22Rv1 (cell line): ENCODE measurements at regions not wholly inside any gene's neighbourhood (a gene's known extent, or its start where the extent isn't known, plus 50 kb on each side); places are given as distances from the start of the nearest gene placed in this dataset.
A peak's percentile ranks its signal among the peaks of the same experiment; 100 is the strongest.
"Not testable (repeated sequence)": the region's sequence is repeated elsewhere in the genome, so short reads cannot be mapped to it uniquely, and the experiment has no call there.

Experiments used
- H3K27ac ChIP-seq: fragments of 450-650 bp; 2 replicates; pipeline ENCODE4 v1.5.1; 2017
- CTCF ChIP-seq: fragments of 450-650 bp; IDR thresholded peaks from 2 replicates; pipeline ENCODE4 v1.5.1; 2017; ENCODE audit warnings: mild to moderate bottlenecking
- ZFX ChIP-seq: fragments of 450-650 bp; IDR thresholded peaks from 2 replicates; pipeline ENCODE4 v1.6.1; 2017; ENCODE audit warnings: antibody characterized with exemption, borderline replicate concordance

GRCh38 chr12:20004952-20005351 lies 363.4 kb upstream of the PDE3A start:
- H3K27ac ChIP-seq, result no peak overlapping the region
- TF ChIP-seq ZFX (no peak), CTCF (no peak)

GRCh38 chr12:20006871-20007730 lies 361.2 kb upstream of the PDE3A start:
- H3K27ac ChIP-seq, result no peak overlapping the region
- no peak for TF ChIP-seq CTCF
- no peak for TF ChIP-seq ZFX

DNA sequence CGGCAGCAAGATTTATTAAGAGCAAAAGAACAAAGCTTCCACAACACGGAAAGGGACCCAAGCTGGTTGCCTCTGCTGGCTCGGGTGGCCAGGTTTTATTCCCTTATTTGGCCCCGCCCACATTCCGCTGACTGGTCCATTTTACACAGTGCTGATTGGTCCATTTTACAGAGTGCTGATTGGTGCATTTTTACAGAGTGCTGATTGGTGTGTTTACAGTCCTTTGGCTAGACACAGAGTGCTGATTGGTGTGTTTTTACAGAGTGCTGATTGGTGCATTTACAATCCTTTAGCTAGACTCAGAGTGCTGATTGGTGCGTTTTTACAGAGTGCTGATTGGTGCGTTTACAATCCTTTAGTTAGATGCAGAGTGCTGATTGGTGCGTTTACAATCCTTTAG lies 358.4 kb upstream of the PDE3A start:
- not testable (repeated sequence) for H3K27ac ChIP-seq

DNA sequence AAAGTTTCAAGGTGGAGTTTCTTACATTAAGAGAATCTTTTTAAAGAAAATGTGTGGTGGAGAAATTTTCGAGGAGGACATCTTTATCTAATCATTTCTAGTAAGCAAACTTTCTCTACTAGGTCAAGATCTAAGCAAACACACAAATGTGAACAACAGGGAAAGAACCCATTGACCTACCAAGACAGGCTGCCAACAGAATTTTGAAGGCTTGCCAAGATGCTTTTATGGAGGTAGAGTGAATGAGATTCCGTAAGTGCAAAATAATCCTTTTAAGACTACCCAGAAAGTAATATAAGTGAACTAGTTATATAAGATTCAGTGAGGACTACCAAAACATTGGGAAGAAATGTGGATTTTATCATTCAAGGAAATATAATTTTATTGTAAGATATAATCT lies 357.1 kb upstream of the PDE3A start:
- H3K27ac ChIP-seq, result no peak overlapping the region
- TF ChIP-seq ZFX (no peak), CTCF (no peak)

DNA sequence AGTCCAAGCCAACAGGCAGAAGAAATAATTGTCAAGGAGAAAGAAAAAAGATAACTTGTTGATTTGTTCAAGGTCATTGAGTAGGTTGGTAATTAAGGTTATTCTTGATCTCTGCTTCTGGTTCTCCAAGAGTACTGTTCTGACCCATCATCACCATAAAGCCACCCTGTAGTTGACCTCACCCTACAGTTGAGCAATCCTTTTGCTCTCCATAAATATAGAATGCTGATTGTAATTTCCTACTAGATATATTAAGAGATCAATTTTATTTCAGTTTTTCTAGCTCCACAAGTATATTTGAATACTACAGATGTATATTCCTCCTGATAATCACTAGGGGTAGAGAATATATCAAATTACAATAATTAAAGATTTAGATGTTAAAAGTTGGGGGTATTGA lies 350.5 kb upstream of the PDE3A start:
- TF ChIP-seq ZFX, result no peak
- TF ChIP-seq CTCF, result no peak
- no peak overlapping the region; the same call in 1 of the 2 replicates for H3K27ac ChIP-seq

GRCh38 chr12:20018406-20018805 lies 349.9 kb upstream of the PDE3A start:
- TF ChIP-seq CTCF (no peak), ZFX (no peak)
- H3K27ac ChIP-seq, result peak overlapping the region; percentile 31

DNA sequence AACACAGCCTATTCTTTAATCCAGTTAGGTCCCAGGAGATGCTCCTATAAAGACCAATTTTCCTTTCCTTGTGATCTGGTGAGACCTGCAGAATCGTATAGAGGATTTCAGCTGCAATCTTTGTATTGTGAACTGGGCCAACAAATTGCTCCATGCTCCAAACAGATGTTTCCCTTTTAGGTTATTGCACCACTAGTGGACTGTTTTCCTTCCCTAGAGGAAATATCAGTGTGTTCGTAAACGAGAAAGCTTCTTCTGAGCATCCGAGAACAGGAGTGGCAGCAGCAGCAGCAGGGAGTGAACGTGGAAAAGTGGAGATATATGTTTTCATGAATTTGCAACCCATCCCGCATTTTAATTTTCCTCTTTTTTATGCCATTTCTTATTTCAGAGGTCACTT lies 344.1 kb upstream of the PDE3A start:
- TF ChIP-seq CTCF (no peak), ZFX (no peak)
- no peak overlapping the region for H3K27ac ChIP-seq

GRCh38 chr12:20028033-20028432 lies 340.3 kb upstream of the PDE3A start:
- no peak for TF ChIP-seq ZFX
- TF ChIP-seq CTCF, result no peak
- H3K27ac ChIP-seq, result no peak overlapping the region
